PC-9 (cell line): ENCODE measurements at regions not wholly inside any gene's neighbourhood (a gene's known extent, or its start where the extent isn't known, plus 50 kb on each side); places are given as distances from the start of the nearest gene placed in this dataset.

ENCODE experiments used
- CTCF ChIP-seq: fragments of 200-600 bp; sonication (generic); conservative IDR thresholded peaks from 2 replicates; pipeline ENCODE4 v1.6.1; 2017; ENCODE audit warnings: mixed run types, antibody characterized with exemption, mild to moderate bottlenecking, moderate library complexity
- EZH2 ChIP-seq: fragments of 200-600 bp; sonication (generic); IDR thresholded peaks from 2 replicates; pipeline ENCODE4 v1.8.0; 2017; ENCODE audit warnings: antibody characterized with exemption, low read depth

- TF ChIP-seq CTCF (no peak), EZH2 (no peak)
Observed at GRCh38 chr3:109478614-109479013, 141.3 kb upstream of the DPPA4 start.
